Neural cell (in vitro differentiated cells): ENCODE measurements at regions not wholly inside any gene's neighbourhood (a gene's known extent, or its start where the extent isn't known, plus 50 kb on each side); places are given as distances from the start of the nearest gene placed in this dataset.

Source experiments
- H2AFZ ChIP-seq: fragments of 200-600, 300-800 bp; sonication (generic), shearing (Covaris generic); 2 replicates; pipeline ENCODE4 v1.6.0; 2014; ENCODE audit warnings: low read depth, mild to moderate bottlenecking, antibody characterized with exemption, low read length, moderate library complexity
- H3F3A ChIP-seq: fragments of 200-600 bp; shearing (Covaris generic); 2 replicates; pipeline ENCODE4 v1.6.1; 2016; ENCODE audit warnings: mild to moderate bottlenecking, moderate library complexity, mixed read lengths, antibody characterized with exemption, low read length; ENCODE audit not compliant: insufficient read depth, poor library complexity, severe bottlenecking
- H3K27ac ChIP-seq: fragments of 200-600, 300-800 bp; sonication (generic), shearing (Covaris generic); 2 replicates; pipeline ENCODE4 v1.5.1; 2014; ENCODE audit warnings: mild to moderate bottlenecking, low read length, moderate library complexity
- H3K27me3 ChIP-seq: fragments of 300-800, 200-600 bp; sonication (generic), shearing (Covaris generic); 2 replicates; pipeline ENCODE4 v1.6.0; 2014; ENCODE audit warnings: mild to moderate bottlenecking, low read depth, low read length, moderate library complexity; ENCODE audit not compliant: insufficient read depth
- H3K36me3 ChIP-seq: fragments of 300-800, 200-600 bp; sonication (generic), shearing (Covaris generic); 2 replicates; pipeline ENCODE4 v1.5.1; 2014; ENCODE audit warnings: mild to moderate bottlenecking, antibody characterized with exemption, low read length, moderate library complexity; ENCODE audit not compliant: insufficient read depth
- H3K4me2 ChIP-seq: fragments of 300-800, 200-600 bp; sonication (generic), shearing (Covaris generic); 2 replicates; pipeline ENCODE4 v1.6.0; 2014; ENCODE audit warnings: mild to moderate bottlenecking, low read length
- H3K4me3 ChIP-seq: fragments of 300-800, 200-600 bp; sonication (generic), shearing (Covaris generic); 2 replicates; pipeline ENCODE4 v1.5.1; 2014; ENCODE audit warnings: mild to moderate bottlenecking, low read length, moderate library complexity
- H3K79me2 ChIP-seq: fragments of 200-600 bp; shearing (Covaris generic); replicated peaks from 2 replicates; pipeline ENCODE4 v1.6.0; 2014; ENCODE audit warnings: mild to moderate bottlenecking, low read length, moderate library complexity; ENCODE audit not compliant: insufficient read depth
- H3K9ac ChIP-seq: fragments of 300-800, 200-600 bp; sonication (generic), shearing (Covaris generic); 2 replicates; pipeline ENCODE4 v1.6.1; 2016; ENCODE audit warnings: mild to moderate bottlenecking, low read length, mixed read lengths
- H3K9me2 ChIP-seq: fragments of 200-600 bp; shearing (Covaris generic); 2 replicates; pipeline ENCODE4 v1.6.1; 2016; ENCODE audit warnings: mild to moderate bottlenecking, low read length, mixed read lengths; ENCODE audit not compliant: insufficient read depth
- H3K9me3 ChIP-seq: fragments of 200-600, 300-800 bp; sonication (generic), shearing (Covaris generic); 2 replicates; pipeline ENCODE4 v1.6.1; 2016; ENCODE audit warnings: mild to moderate bottlenecking, mixed run types, low read length, moderate library complexity, mixed read lengths
- H4K20me1 ChIP-seq: fragments of 200-600 bp; shearing (Covaris generic); 2 replicates; pipeline ENCODE4 v1.6.1; 2016; ENCODE audit warnings: mild to moderate bottlenecking, mixed run types; ENCODE audit not compliant: insufficient read depth
- EP300 ChIP-seq: fragments of 450-650 bp; conservative IDR thresholded peaks from 2 replicates; pipeline ENCODE4 v1.6.1; 2014; ENCODE audit warnings: antibody characterized with exemption, mild to moderate bottlenecking, moderate library complexity; ENCODE audit not compliant: poor library complexity, severe bottlenecking
- EZH2 ChIP-seq: fragments of 200-600, 300-800 bp; shearing (Covaris generic), sonication (generic); IDR thresholded peaks from 2 replicates; pipeline ENCODE4 v1.6.1; 2014; ENCODE audit warnings: antibody characterized with exemption, low read length, borderline replicate concordance, mild to moderate bottlenecking; ENCODE audit not compliant: insufficient read depth, poor library complexity, severe bottlenecking
- MXI1 ChIP-seq: fragments of 450-650 bp; conservative IDR thresholded peaks from 2 replicates; pipeline ENCODE4 v1.6.1; 2014; ENCODE audit warnings: antibody characterized with exemption, mild to moderate bottlenecking; ENCODE audit not compliant: poor library complexity, severe bottlenecking
- POLR2AphosphoS5 ChIP-seq: IDR thresholded peaks from 2 replicates; pipeline ENCODE4 v1.6.1; 2012
- RAD21 ChIP-seq: fragments of 450-650 bp; conservative IDR thresholded peaks from 2 replicates; pipeline ENCODE4 v1.6.1; 2014; ENCODE audit warnings: antibody characterized with exemption, mild to moderate bottlenecking, moderate library complexity
- SMC3 ChIP-seq: fragments of 450-650 bp; conservative IDR thresholded peaks from 2 replicates; pipeline ENCODE4 v1.6.1; 2014; ENCODE audit warnings: antibody characterized with exemption, mild to moderate bottlenecking, moderate library complexity; ENCODE audit not compliant: poor library complexity
- TAF1 ChIP-seq: IDR thresholded peaks from 2 replicates; pipeline ENCODE4 v1.6.1; 2012; ENCODE audit warnings: low read depth
- TF ChIP-seq, protein P1 (sequence below): fragments of 450-650 bp; IDR thresholded peaks from 2 replicates; pipeline ENCODE4 v1.5.1; 2014; ENCODE audit warnings: antibody characterized with exemption, mild to moderate bottlenecking, moderate library complexity; ENCODE audit not compliant: poor library complexity, severe bottlenecking
- TF ChIP-seq, protein P2 (sequence below): IDR thresholded peaks from 2 replicates; pipeline ENCODE4 v1.6.1; 2012; ENCODE audit warnings: borderline replicate concordance

DNA sequence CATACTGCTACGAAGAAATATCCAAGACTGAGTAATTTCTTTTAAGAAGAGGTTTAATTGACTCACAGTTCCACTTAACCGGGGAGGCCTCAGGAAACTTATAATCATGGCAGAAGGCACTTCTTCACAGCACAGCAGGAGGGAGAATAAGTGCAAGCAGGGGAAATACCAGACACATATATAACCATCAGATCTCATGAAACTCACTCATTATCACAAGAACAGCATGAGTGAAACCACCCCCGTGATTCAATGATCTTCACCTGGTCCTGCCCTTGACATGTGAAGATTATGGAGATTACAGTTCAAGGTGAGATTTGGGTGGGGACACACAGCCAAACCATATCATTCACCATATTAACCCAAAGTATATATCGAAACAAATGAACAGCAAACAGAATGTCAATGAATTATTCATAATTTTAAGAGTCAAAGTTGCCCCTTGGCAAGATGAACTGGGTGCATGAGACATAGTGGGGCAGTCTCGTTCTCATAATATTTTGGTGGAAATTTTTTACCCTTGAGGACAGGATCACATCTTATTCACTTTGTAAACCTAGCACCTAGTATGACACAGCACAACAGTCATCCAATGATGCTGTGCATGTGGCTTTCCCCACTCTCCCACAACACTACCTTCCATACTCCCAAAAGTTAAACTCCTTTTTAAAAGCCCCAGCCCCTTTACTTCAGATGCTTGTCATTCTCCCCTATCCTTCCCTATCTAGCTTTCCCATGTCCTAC is 425.3 kb downstream of the ZEB2 start:
- Histone ChIP-seq H4K20me1 (no peaks in the 10 kb centered on the region), H3K9me2 (no peaks in the 10 kb centered on the region), H3K79me2 (no peaks in the 10 kb centered on the region), H3K9me3 (no peaks in the 10 kb centered on the region), H3K4me3 (no peak overlapping the region), H3K27me3 (no peaks in the 10 kb centered on the region), H2AFZ (no peak overlapping the region), H3F3A (no peaks in the 10 kb centered on the region), H3K4me2 (no peak overlapping the region), H3K36me3 (no peaks in the 10 kb centered on the region), H3K27ac (no peak overlapping the region), H3K9ac (no peak overlapping the region)
- TF ChIP-seq EZH2 = no peak
- no peak for TF ChIP-seq POLR2AphosphoS5
- TF ChIP-seq, protein P1, sequence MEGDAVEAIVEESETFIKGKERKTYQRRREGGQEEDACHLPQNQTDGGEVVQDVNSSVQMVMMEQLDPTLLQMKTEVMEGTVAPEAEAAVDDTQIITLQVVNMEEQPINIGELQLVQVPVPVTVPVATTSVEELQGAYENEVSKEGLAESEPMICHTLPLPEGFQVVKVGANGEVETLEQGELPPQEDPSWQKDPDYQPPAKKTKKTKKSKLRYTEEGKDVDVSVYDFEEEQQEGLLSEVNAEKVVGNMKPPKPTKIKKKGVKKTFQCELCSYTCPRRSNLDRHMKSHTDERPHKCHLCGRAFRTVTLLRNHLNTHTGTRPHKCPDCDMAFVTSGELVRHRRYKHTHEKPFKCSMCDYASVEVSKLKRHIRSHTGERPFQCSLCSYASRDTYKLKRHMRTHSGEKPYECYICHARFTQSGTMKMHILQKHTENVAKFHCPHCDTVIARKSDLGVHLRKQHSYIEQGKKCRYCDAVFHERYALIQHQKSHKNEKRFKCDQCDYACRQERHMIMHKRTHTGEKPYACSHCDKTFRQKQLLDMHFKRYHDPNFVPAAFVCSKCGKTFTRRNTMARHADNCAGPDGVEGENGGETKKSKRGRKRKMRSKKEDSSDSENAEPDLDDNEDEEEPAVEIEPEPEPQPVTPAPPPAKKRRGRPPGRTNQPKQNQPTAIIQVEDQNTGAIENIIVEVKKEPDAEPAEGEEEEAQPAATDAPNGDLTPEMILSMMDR = no peak
- TF ChIP-seq MXI1 = no peak
- TF ChIP-seq RAD21 = no peak
- TF ChIP-seq EP300 = no peak
- no peak for TF ChIP-seq TAF1
- TF ChIP-seq, protein P2, sequence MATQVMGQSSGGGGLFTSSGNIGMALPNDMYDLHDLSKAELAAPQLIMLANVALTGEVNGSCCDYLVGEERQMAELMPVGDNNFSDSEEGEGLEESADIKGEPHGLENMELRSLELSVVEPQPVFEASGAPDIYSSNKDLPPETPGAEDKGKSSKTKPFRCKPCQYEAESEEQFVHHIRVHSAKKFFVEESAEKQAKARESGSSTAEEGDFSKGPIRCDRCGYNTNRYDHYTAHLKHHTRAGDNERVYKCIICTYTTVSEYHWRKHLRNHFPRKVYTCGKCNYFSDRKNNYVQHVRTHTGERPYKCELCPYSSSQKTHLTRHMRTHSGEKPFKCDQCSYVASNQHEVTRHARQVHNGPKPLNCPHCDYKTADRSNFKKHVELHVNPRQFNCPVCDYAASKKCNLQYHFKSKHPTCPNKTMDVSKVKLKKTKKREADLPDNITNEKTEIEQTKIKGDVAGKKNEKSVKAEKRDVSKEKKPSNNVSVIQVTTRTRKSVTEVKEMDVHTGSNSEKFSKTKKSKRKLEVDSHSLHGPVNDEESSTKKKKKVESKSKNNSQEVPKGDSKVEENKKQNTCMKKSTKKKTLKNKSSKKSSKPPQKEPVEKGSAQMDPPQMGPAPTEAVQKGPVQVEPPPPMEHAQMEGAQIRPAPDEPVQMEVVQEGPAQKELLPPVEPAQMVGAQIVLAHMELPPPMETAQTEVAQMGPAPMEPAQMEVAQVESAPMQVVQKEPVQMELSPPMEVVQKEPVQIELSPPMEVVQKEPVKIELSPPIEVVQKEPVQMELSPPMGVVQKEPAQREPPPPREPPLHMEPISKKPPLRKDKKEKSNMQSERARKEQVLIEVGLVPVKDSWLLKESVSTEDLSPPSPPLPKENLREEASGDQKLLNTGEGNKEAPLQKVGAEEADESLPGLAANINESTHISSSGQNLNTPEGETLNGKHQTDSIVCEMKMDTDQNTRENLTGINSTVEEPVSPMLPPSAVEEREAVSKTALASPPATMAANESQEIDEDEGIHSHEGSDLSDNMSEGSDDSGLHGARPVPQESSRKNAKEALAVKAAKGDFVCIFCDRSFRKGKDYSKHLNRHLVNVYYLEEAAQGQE = no peak
- no peak for TF ChIP-seq SMC3

DNA sequence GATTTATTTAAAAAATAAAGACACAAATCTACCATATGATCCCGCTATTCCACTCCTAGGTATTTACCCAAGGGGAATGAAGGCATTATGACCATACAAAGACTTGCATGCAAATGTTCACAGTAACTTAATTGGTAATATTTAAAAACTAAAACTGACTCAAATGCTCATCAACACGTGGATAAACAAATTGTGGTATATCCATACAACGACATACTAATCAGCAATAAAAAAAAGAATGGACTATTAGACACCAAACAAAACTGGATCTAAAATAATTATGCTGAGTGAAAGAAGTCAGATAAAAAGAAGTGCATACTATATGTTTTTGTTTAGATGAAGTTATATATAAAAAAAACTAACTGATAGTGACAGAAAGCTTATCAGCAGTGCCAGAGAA is 428.3 kb downstream of the ZEB2 start:
- Histone ChIP-seq H3K9me3 (no peaks in the 10 kb centered on the region), H3K36me3 (no peaks in the 10 kb centered on the region), H3F3A (no peaks in the 10 kb centered on the region), H3K27me3 (no peaks in the 10 kb centered on the region), H3K4me2 (no peak overlapping the region), H4K20me1 (no peaks in the 10 kb centered on the region), H3K9me2 (no peaks in the 10 kb centered on the region), H3K79me2 (no peaks in the 10 kb centered on the region), H3K9ac (no peak overlapping the region), H3K27ac (no peak overlapping the region), H3K4me3 (no peak overlapping the region), H2AFZ (no peak overlapping the region)
- TF ChIP-seq TAF1 (no peak), EP300 (no peak), MXI1 (no peak), EZH2 (no peak), POLR2AphosphoS5 (no peak), SMC3 (no peak), RAD21 (no peak)
- TF ChIP-seq, protein P2 = no peak
- TF ChIP-seq, protein P1 = no peak
